Retinal pigment epithelial cell (primary cell): ENCODE measurements at regions not wholly inside any gene's neighbourhood (a gene's known extent, or its start where the extent isn't known, plus 50 kb on each side); places are given as distances from the start of the nearest gene placed in this dataset.

Experiments used
- DNase-seq: peaks from one replicate; pipeline ENCODE4 v3.0.0-alpha.2; 2010; ENCODE audit warnings: low read depth
- H3K4me3 ChIP-seq: 2 replicates; pipeline ENCODE4 v1.5.1; 2011; ENCODE audit warnings: mild to moderate bottlenecking, low read length, control low read depth, moderate library complexity
- TF ChIP-seq, protein P1 (sequence below): conservative IDR thresholded peaks from 2 replicates; pipeline ENCODE4 v1.5.1; 2011; ENCODE audit warnings: low read depth, low read length, control low read depth, inconsistent platforms

DNA sequence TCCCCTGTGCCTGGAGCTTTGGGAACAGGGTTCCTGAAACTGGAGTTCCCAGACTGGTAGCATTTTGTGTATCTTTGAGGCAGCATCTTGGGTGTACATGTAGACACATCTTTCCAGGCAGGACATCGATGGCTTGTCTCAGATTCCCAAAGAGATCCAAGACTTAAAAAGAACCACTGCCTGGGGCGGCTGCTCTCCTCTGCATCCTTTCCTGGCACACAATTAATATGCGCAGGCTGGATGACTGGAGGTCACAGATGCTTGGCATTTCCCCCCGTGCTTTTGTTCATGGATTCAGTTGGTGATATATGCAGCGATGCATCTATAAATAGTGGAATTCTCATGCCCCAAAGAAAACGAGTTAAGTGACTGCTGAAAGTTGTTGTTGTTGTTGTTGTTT lies 80.5 kb downstream of the CLDN34 start:
- H3K4me3 ChIP-seq: no peak overlapping the region
- no peak for DNase-seq
- TF ChIP-seq, protein P1, sequence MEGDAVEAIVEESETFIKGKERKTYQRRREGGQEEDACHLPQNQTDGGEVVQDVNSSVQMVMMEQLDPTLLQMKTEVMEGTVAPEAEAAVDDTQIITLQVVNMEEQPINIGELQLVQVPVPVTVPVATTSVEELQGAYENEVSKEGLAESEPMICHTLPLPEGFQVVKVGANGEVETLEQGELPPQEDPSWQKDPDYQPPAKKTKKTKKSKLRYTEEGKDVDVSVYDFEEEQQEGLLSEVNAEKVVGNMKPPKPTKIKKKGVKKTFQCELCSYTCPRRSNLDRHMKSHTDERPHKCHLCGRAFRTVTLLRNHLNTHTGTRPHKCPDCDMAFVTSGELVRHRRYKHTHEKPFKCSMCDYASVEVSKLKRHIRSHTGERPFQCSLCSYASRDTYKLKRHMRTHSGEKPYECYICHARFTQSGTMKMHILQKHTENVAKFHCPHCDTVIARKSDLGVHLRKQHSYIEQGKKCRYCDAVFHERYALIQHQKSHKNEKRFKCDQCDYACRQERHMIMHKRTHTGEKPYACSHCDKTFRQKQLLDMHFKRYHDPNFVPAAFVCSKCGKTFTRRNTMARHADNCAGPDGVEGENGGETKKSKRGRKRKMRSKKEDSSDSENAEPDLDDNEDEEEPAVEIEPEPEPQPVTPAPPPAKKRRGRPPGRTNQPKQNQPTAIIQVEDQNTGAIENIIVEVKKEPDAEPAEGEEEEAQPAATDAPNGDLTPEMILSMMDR: no peak

DNA sequence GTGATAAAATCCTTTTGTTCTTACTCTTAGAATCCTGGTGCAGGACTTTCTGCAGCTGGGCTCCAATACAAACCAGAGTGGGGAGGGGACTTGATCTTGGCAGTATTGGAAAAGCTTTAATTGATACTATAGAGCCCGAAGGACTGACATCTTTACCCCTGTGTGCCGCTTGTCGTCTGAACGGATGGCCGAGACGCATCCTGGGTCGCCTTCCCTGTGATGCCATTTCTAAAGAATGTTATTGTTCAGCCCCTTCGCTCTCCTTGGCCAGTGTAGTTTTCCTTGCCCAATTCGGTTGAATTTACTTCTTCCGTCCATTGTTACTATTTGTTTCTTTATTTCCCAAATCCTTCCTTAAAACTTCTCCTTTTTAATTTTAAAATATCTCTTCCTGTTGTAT lies 80.9 kb downstream of the CLDN34 start:
- TF ChIP-seq, protein P1: no peak
- H3K4me3 ChIP-seq: no peak overlapping the region
- DNase-seq: no peak

DNA sequence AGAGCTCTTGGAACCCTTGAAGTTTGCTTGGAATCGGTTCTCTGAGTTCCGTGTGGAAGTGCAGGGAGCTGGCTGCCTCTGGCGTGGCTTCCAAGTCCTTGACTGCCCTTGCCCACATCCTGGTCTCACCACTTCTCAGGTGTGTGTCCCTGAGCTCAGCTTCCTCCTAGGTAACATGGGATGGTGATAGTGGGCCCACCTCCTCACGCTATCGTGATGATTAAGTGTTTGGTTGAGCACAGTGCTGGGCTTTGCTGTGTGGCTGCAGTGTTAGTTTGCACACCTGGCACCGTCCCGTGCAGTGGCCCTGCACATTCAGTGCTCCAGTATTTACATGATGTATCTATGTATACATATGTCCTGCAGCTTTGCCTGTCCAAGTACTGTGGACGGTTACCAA lies 81.5 kb downstream of the CLDN34 start:
- TF ChIP-seq, protein P1: no peak
- H3K4me3 ChIP-seq: no peak overlapping the region
- DNase-seq: no peak

DNA sequence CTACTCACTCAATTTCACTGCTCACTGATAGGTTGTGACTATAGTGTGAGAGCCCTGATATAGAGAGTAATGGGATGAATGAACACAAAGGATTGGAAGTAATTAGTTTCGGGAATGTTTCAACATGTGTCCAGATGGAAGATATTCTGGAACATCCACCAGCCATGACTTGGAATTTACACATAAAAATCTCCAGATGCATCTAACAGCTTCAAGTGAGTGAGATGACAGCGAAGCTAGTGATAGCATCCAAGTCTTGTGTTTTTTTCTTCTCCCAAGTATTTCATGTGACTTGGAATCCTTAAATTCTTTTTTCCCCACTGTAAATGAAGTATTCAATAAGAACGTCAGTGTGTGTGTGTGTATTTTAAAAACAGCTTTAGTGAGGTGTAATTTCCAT lies 82.1 kb downstream of the CLDN34 start:
- no peak overlapping the region for H3K4me3 ChIP-seq
- no peak for DNase-seq
- TF ChIP-seq, protein P1: no peak

DNA sequence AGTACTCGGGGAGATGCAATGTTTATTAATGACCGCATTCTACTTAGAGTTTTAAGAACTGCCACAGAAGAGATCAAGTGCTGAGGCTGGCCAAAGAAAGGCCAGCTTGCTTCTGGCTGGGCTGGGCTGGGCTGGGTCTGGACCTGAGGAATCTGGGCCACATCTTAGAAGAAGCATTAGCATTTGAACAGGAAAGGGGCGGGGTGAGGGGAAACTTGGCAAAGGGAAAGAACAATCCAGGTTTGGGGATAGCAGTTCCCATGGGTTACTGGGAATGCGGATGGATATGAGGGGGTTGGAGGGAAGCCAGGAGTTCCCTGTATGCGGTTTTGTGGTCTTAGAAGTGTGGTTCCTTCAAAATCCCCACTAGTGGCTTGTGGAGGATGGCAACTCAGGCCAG lies 83.3 kb downstream of the CLDN34 start:
- TF ChIP-seq, protein P1: no peak
- no peak overlapping the region for H3K4me3 ChIP-seq
- peak; percentile 21 for DNase-seq

DNA sequence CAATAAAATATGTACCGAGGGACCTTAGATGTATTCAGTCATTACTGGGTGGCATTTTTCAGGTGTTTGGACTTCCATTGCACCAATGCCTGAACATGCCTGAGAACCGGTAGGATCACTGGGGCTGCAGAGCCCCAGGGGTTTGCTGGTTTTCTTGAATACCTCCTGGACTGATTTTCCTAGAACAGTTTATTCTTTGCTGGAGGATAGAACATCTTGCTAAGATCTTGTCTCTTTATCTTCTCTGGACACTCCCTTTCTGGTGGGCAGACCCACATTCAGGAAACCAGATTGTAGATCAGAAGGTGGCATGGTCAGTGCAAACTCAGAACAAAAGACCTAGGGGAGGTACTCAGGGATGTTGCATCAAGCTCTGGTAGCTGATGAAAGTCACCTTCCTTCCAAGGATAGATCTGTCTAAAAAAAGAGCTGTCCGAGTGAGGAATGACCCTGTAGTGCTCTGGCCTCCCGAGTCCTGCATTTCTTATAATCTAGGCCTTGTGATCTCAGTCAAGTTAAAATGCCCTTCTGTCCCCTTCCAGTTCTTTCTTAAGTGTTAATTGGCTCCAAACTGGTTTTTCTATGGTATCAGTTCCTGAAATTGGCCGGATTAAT lies 84.8 kb downstream of the CLDN34 start:
- H3K4me3 ChIP-seq: no peak overlapping the region
- TF ChIP-seq, protein P1: no peak
- DNase-seq: no peak

DNA sequence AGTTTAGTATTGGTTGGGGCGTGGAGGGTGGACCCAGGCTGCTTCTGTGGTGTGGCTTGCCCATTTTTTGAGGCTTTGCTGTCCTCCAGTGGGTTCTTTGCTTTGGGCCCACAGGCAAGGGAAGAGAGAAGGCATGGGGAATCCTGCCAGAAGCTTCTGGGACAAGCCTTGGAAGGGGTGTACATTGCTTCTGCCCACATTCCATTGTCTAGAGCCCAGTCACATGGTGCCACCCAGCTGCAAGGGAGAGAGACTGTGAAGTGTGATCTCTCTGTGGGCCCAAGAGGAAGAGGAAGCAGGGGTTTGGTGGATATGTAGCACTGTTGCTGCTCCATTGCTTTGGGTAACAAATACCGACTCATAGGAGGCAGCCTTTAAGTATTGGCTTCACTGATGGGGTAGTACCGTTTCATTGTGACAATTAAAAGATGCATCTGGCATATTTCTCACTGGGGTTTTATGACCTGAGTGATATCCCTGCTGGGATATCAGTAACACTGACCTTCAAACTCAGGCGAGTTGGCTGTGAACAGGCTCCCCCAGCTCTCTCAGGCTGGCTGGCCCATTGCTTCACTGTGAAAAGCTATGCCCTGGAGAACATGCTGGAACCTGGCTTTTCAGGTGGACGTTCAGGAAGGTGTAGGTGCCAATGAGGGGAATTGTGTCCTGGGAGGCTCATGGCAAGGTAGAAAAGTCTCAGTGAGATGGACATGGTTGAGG lies 85.9 kb downstream of the CLDN34 start:
- TF ChIP-seq, protein P1: no peak
- H3K4me3 ChIP-seq: no peak overlapping the region
- no peak for DNase-seq
